Ectodermal cell (in vitro differentiated cells): ENCODE measurements at regions not wholly inside any gene's neighbourhood (a gene's known extent, or its start where the extent isn't known, plus 50 kb on each side); places are given as distances from the start of the nearest gene placed in this dataset.

ENCODE experiments used
- H3K27ac ChIP-seq: 2 replicates; pipeline ENCODE4 v1.7.0; 2013; ENCODE audit warnings: mild to moderate bottlenecking, low read depth, low read length; ENCODE audit not compliant: insufficient read depth, poor library complexity, severe bottlenecking
- H3K27me3 ChIP-seq: 2 replicates; pipeline ENCODE4 v1.7.0; 2013; ENCODE audit warnings: mild to moderate bottlenecking, low read length; ENCODE audit not compliant: insufficient read depth, control insufficient read depth, poor library complexity, severe bottlenecking
- H3K36me3 ChIP-seq: one replicate; pipeline ENCODE4 v1.7.0; 2013; ENCODE audit warnings: low read length; ENCODE audit not compliant: control insufficient read depth, insufficient read depth
- H3K4me1 ChIP-seq: one replicate; pipeline ENCODE4 v1.7.0; 2013; ENCODE audit warnings: low read length; ENCODE audit not compliant: control insufficient read depth, insufficient read depth
- H3K4me3 ChIP-seq: 2 replicates; pipeline ENCODE4 v1.7.0; 2013; ENCODE audit warnings: low read depth, low read length, control low read depth; ENCODE audit not compliant: insufficient read depth
- H3K9me3 ChIP-seq: 2 replicates; pipeline ENCODE4 v1.7.0; 2013; ENCODE audit warnings: mild to moderate bottlenecking, low read length, moderate library complexity; ENCODE audit not compliant: control insufficient read depth
- WGBS, 2 experiments: methylation state at CpG; one replicate each; pipeline ENCODE4 v1.1.7; 2013; ENCODE audit warnings: missing lambda C conversion rate in 2 of 2; 5-methylcytosine and 5-hydroxymethylcytosine counted together

GRCh38 chr3:162087361-162087760, 590.8 kb downstream of the OTOL1 start:
- no peaks in the 10 kb centered on the region for H3K36me3 ChIP-seq
- H3K4me3 ChIP-seq = no peak overlapping the region
- H3K27ac ChIP-seq = no peak overlapping the region
- H3K27me3 ChIP-seq = no peaks in the 10 kb centered on the region
- WGBS, 2 experiments = 100% methylated on average over 2 of the region's 3 CpGs
- no peaks in the 10 kb centered on the region for H3K4me1 ChIP-seq
- no peaks in the 10 kb centered on the region for H3K9me3 ChIP-seq

GRCh38 chr3:162092751-162093150, 596.1 kb downstream of the OTOL1 start:
- no peaks in the 10 kb centered on the region for H3K36me3 ChIP-seq
- H3K27me3 ChIP-seq = no peaks in the 10 kb centered on the region
- no peak overlapping the region for H3K27ac ChIP-seq
- no peaks in the 10 kb centered on the region for H3K9me3 ChIP-seq
- no peak overlapping the region for H3K4me3 ChIP-seq
- 88 to 92% methylated on average over 2 of the region's 3 CpGs for WGBS, 2 experiments
- H3K4me1 ChIP-seq = no peaks in the 10 kb centered on the region

GRCh38 chr3:162094301-162094700, 597.7 kb downstream of the OTOL1 start:
- Histone ChIP-seq H3K27me3 (no peaks in the 10 kb centered on the region), H3K36me3 (no peaks in the 10 kb centered on the region), H3K4me1 (no peaks in the 10 kb centered on the region), H3K4me3 (no peak overlapping the region), H3K9me3 (no peaks in the 10 kb centered on the region), H3K27ac (no peak overlapping the region)
- 94% methylated on average over 3 of the region's 3 CpGs for WGBS, 2 experiments

- Histone ChIP-seq H3K4me1 (no peaks in the 10 kb centered on the region), H3K27me3 (no peaks in the 10 kb centered on the region), H3K27ac (no peak overlapping the region), H3K9me3 (no peaks in the 10 kb centered on the region), H3K4me3 (no peak overlapping the region), H3K36me3 (no peaks in the 10 kb centered on the region)
- 59 to 72% methylated on average over 2 of the region's 2 CpGs for WGBS, 2 experiments
Measured at GRCh38 chr3:162096874-162097273, 600.3 kb downstream of the OTOL1 start.

GRCh38 chr3:162103808-162104207, 607.2 kb downstream of the OTOL1 start:
- 91 to 100% methylated on average over 1 of the region's 1 CpG for WGBS, 2 experiments
- Histone ChIP-seq H3K36me3 (no peaks in the 10 kb centered on the region), H3K9me3 (no peaks in the 10 kb centered on the region), H3K27ac (no peak overlapping the region), H3K4me3 (no peak overlapping the region), H3K27me3 (no peaks in the 10 kb centered on the region), H3K4me1 (no peaks in the 10 kb centered on the region)

- WGBS, 2 experiments = 95% methylated on average over 4 to 5 of the region's 5 CpGs
- Histone ChIP-seq H3K4me3 (no peak overlapping the region), H3K27me3 (no peaks in the 10 kb centered on the region), H3K4me1 (no peaks in the 10 kb centered on the region), H3K36me3 (no peaks in the 10 kb centered on the region), H3K9me3 (no peaks in the 10 kb centered on the region), H3K27ac (no peak overlapping the region)
Measured at GRCh38 chr3:162111861-162112260, 615.3 kb downstream of the OTOL1 start.

GRCh38 chr3:162112719-162113118, 616.1 kb downstream of the OTOL1 start:
- no peaks in the 10 kb centered on the region for H3K27me3 ChIP-seq
- no peak overlapping the region for H3K4me3 ChIP-seq
- no peaks in the 10 kb centered on the region for H3K9me3 ChIP-seq
- no peak overlapping the region for H3K27ac ChIP-seq
- H3K4me1 ChIP-seq = no peaks in the 10 kb centered on the region
- no peaks in the 10 kb centered on the region for H3K36me3 ChIP-seq

- Histone ChIP-seq H3K4me1 (no peaks in the 10 kb centered on the region), H3K9me3 (no peaks in the 10 kb centered on the region)
Measured at GRCh38 chr3:162117961-162118360, 621.4 kb downstream of the OTOL1 start.

GRCh38 chr3:162119651-162120050, 623.0 kb downstream of the OTOL1 start:
- WGBS, 2 experiments = 91 to 93% methylated on average over 1 to 2 of the region's 2 CpGs
- Histone ChIP-seq H3K27ac (no peak overlapping the region), H3K4me1 (no peaks in the 10 kb centered on the region), H3K9me3 (no peaks in the 10 kb centered on the region), H3K36me3 (no peaks in the 10 kb centered on the region), H3K27me3 (no peaks in the 10 kb centered on the region), H3K4me3 (no peak overlapping the region)

More at GRCh38 chr3:162117961-162118360, 621.4 kb downstream of the OTOL1 start:
- Histone ChIP-seq H3K27ac (no peak overlapping the region), H3K4me3 (no peak overlapping the region), H3K27me3 (no peaks in the 10 kb centered on the region), H3K36me3 (no peaks in the 10 kb centered on the region)
- 100% methylated on average over 1 of the region's 1 CpG; no CpG with 5 or more reads in 1 of the 2 experiments for WGBS, 2 experiments

GRCh38 chr3:162122405-162122804, 625.8 kb downstream of the OTOL1 start:
- H3K9me3 ChIP-seq = no peaks in the 10 kb centered on the region
- 86% methylated on average over 1 of the region's 1 CpG; no CpG with 5 or more reads in 1 of the 2 experiments for WGBS, 2 experiments
- H3K4me3 ChIP-seq = no peak overlapping the region
- H3K27ac ChIP-seq = no peak overlapping the region
- H3K4me1 ChIP-seq = no peaks in the 10 kb centered on the region
- H3K27me3 ChIP-seq = no peaks in the 10 kb centered on the region
- no peaks in the 10 kb centered on the region for H3K36me3 ChIP-seq

- H3K27ac ChIP-seq = no peak overlapping the region
- no peaks in the 10 kb centered on the region for H3K36me3 ChIP-seq
- no CpG with 5 or more reads among the region's 1 CpG for WGBS, 2 experiments
- no peak overlapping the region for H3K4me3 ChIP-seq
- H3K9me3 ChIP-seq = no peaks in the 10 kb centered on the region
- no peaks in the 10 kb centered on the region for H3K27me3 ChIP-seq
- no peaks in the 10 kb centered on the region for H3K4me1 ChIP-seq
Measured at GRCh38 chr3:162125790-162126189, 629.2 kb downstream of the OTOL1 start.
